Muscle of leg (tissue), 3 donors: ENCODE measurements at regions not wholly inside any gene's neighbourhood (a gene's known extent, or its start where the extent isn't known, plus 50 kb on each side); places are given as distances from the start of the nearest gene placed in this dataset.

Source experiments
- DNase-seq: peaks from one replicate; pipeline ENCODE4 v3.0.0; 2013
- H3K27ac ChIP-seq: one replicate; pipeline ENCODE4 v1.5.1; 2013; ENCODE audit warnings: mild to moderate bottlenecking, low read length, control low read depth
- H3K27me3 ChIP-seq: one replicate; pipeline ENCODE4 v1.6.1; 2013; ENCODE audit warnings: low read length; ENCODE audit not compliant: control insufficient read depth, insufficient read depth
- H3K36me3 ChIP-seq: one replicate; pipeline ENCODE4 v1.6.1; 2013; ENCODE audit warnings: low read length; ENCODE audit not compliant: control insufficient read depth, insufficient read depth
- H3K4me1 ChIP-seq: one replicate; pipeline ENCODE4 v1.6.1; 2013; ENCODE audit warnings: low read length; ENCODE audit not compliant: control insufficient read depth, insufficient read depth
- H3K4me3 ChIP-seq: one replicate; pipeline ENCODE4 v1.5.1; 2013; ENCODE audit warnings: low read length, control low read depth
- H3K9me3 ChIP-seq: replicated peaks from 2 replicates; pipeline ENCODE4 v1.6.1; 2013; ENCODE audit warnings: low read depth, low read length; ENCODE audit not compliant: control insufficient read depth
- WGBS: methylation state at CpG from one replicate; pipeline ENCODE4 v1.1.5; 2013; ENCODE audit warnings: missing lambda C conversion rate; ENCODE audit not compliant: insufficient coverage; 5-methylcytosine and 5-hydroxymethylcytosine counted together

- Histone ChIP-seq H3K27me3 (peaks cover 2% of the 10 kb centered on the region), H3K4me1 (no peaks in the 10 kb centered on the region), H3K27ac (no peak overlapping the region), H3K4me3 (no peak overlapping the region), H3K9me3 (peaks cover 3% of the 10 kb centered on the region), H3K36me3 (no peaks in the 10 kb centered on the region)
- DNase-seq: no peak
- 47% methylated on average over 2 of the region's 3 CpGs for WGBS
Measured at GRCh38 chr10:1978584-1978983, 241.3 kb upstream of the ADARB2 start.

- Histone ChIP-seq H3K4me1 (no peaks in the 10 kb centered on the region), H3K27me3 (peaks cover 2% of the 10 kb centered on the region), H3K9me3 (peaks cover 3% of the 10 kb centered on the region), H3K4me3 (no peak overlapping the region), H3K27ac (no peak overlapping the region), H3K36me3 (no peaks in the 10 kb centered on the region)
- no CpG with 5 or more reads among the region's 1 CpG for WGBS
- DNase-seq: no peak
Measured at GRCh38 chr10:1977461-1977860, 240.1 kb upstream of the ADARB2 start.

GRCh38 chr10:1972406-1972805 is 235.1 kb upstream of the ADARB2 start:
- Histone ChIP-seq H3K4me1 (no peaks in the 10 kb centered on the region), H3K36me3 (no peaks in the 10 kb centered on the region), H3K9me3 (peaks cover 3% of the 10 kb centered on the region), H3K4me3 (no peak overlapping the region), H3K27ac (no peak overlapping the region), H3K27me3 (peaks cover 3% of the 10 kb centered on the region)
- WGBS: no CpG with 5 or more reads among the region's 3 CpGs
- no peak for DNase-seq

- WGBS: 33% methylated on average over 9 of the region's 14 CpGs
- H3K4me1 ChIP-seq: no peaks in the 10 kb centered on the region
- H3K27me3 ChIP-seq: peaks cover 3% of the 10 kb centered on the region
- H3K27ac ChIP-seq: no peak overlapping the region
- DNase-seq: peak; percentile 6
- H3K36me3 ChIP-seq: no peaks in the 10 kb centered on the region
- no peak overlapping the region for H3K4me3 ChIP-seq
- H3K9me3 ChIP-seq: peaks cover 3% of the 10 kb centered on the region
Measured at GRCh38 chr10:1968257-1969033, 231.1 kb upstream of the ADARB2 start.

- H3K4me1 ChIP-seq: no peaks in the 10 kb centered on the region
Measured at GRCh38 chr10:1966712-1967376, 229.5 kb upstream of the ADARB2 start.

GRCh38 chr10:1964476-1964875 is 227.2 kb upstream of the ADARB2 start:
- no peaks in the 10 kb centered on the region for H3K4me1 ChIP-seq
- no peaks in the 10 kb centered on the region for H3K27me3 ChIP-seq
- no peak overlapping the region for H3K27ac ChIP-seq
- no peak for DNase-seq
- no peaks in the 10 kb centered on the region for H3K36me3 ChIP-seq
- H3K4me3 ChIP-seq: no peak overlapping the region
- H3K9me3 ChIP-seq: no peaks in the 10 kb centered on the region
- WGBS: 90% methylated on average over 24 of the region's 24 CpGs

More at GRCh38 chr10:1966712-1967376, 229.5 kb upstream of the ADARB2 start:
- no peaks in the 10 kb centered on the region for H3K36me3 ChIP-seq
- H3K27me3 ChIP-seq: peaks cover 3% of the 10 kb centered on the region
- no peaks in the 10 kb centered on the region for H3K9me3 ChIP-seq
- H3K27ac ChIP-seq: no peak overlapping the region
- WGBS: no CpG with 5 or more reads among the region's 14 CpGs
- no peak overlapping the region for H3K4me3 ChIP-seq
- DNase-seq: peak; percentile 17

GRCh38 chr10:1963341-1963740 is 226.0 kb upstream of the ADARB2 start:
- 84% methylated on average over 19 of the region's 22 CpGs for WGBS
- H3K4me3 ChIP-seq: no peak overlapping the region

GRCh38 chr10:1961989-1962388 is 224.7 kb upstream of the ADARB2 start:
- DNase-seq: no peak
- Histone ChIP-seq H3K27me3 (no peaks in the 10 kb centered on the region), H3K27ac (no peak overlapping the region), H3K4me1 (no peaks in the 10 kb centered on the region), H3K4me3 (no peak overlapping the region), H3K9me3 (no peaks in the 10 kb centered on the region), H3K36me3 (no peaks in the 10 kb centered on the region)
- WGBS: 86% methylated on average over 1 of the region's 2 CpGs

More at GRCh38 chr10:1963341-1963740, 226.0 kb upstream of the ADARB2 start:
- Histone ChIP-seq H3K4me1 (no peaks in the 10 kb centered on the region), H3K9me3 (no peaks in the 10 kb centered on the region), H3K27me3 (no peaks in the 10 kb centered on the region), H3K27ac (no peak overlapping the region), H3K36me3 (no peaks in the 10 kb centered on the region)
- no peak for DNase-seq

- no peak for DNase-seq
- Histone ChIP-seq H3K27ac (no peak overlapping the region), H3K27me3 (no peaks in the 10 kb centered on the region), H3K36me3 (no peaks in the 10 kb centered on the region), H3K4me3 (no peak overlapping the region), H3K9me3 (no peaks in the 10 kb centered on the region), H3K4me1 (no peaks in the 10 kb centered on the region)
- WGBS: no CpG with 5 or more reads among the region's 2 CpGs
Measured at GRCh38 chr10:1960982-1961381, 223.7 kb upstream of the ADARB2 start.

- Histone ChIP-seq H3K4me1 (no peaks in the 10 kb centered on the region), H3K27ac (no peak overlapping the region), H3K4me3 (no peak overlapping the region), H3K27me3 (no peaks in the 10 kb centered on the region), H3K9me3 (no peaks in the 10 kb centered on the region), H3K36me3 (no peaks in the 10 kb centered on the region)
- DNase-seq: no peak
- 83% methylated on average over 2 of the region's 4 CpGs for WGBS
Measured at GRCh38 chr10:1957057-1957456, 219.7 kb upstream of the ADARB2 start.
